CD4-positive, alpha-beta memory T cell (primary cell): ENCODE measurements at regions not wholly inside any gene's neighbourhood (a gene's known extent, or its start where the extent isn't known, plus 50 kb on each side); places are given as distances from the start of the nearest gene placed in this dataset.
"Not testable (repeated sequence)": the region's sequence is repeated elsewhere in the genome, so short reads cannot be mapped to it uniquely, and the experiment has no call there.

Experiments used
- CTCF ChIA-PET: fragments of 350-600 bp; sonication (Branson Sonifier 250); formaldehyde crosslinking; loops from one replicate; lab custom pipeline; 2021; ENCODE audit warnings: inconsistent platforms; ENCODE audit not compliant: partially characterized antibody; lab: Charles Lee
- POLR2A ChIA-PET: fragments of 350-600 bp; sonication (Branson Sonifier 250); formaldehyde crosslinking; loops from one replicate; lab custom pipeline; 2021; ENCODE audit not compliant: partially characterized antibody; lab: Charles Lee
- DNase-seq, 5 donors: peaks; one replicate each; pipeline versions ENCODE4 v3.0.0 to v3.0.0-alpha.2; 2020 to 2022; ENCODE audit warnings: mixed read lengths in 1 of 5
- H3K27ac ChIP-seq: one replicate; pipeline ENCODE4 v1.7.0; 2013; ENCODE audit warnings: low read depth, low read length
- H3K27me3 ChIP-seq: 2 replicates; pipeline ENCODE4 v1.7.0; 2013; ENCODE audit warnings: mild to moderate bottlenecking, low read length, moderate library complexity; ENCODE audit not compliant: insufficient read depth
- H3K36me3 ChIP-seq: 2 replicates; pipeline ENCODE4 v1.7.0; 2013; ENCODE audit warnings: mild to moderate bottlenecking, low read length, moderate library complexity; ENCODE audit not compliant: insufficient read depth
- H3K4me1 ChIP-seq: 2 replicates; pipeline ENCODE4 v1.7.0; 2013; ENCODE audit warnings: mild to moderate bottlenecking, low read length, moderate library complexity; ENCODE audit not compliant: insufficient read depth
- H3K4me3 ChIP-seq, 2 donors: one replicate each; pipeline ENCODE4 v1.7.0; 2013; ENCODE audit warnings: low read length in 2 of 2, mild to moderate bottlenecking in 1 of 2
- H3K9me3 ChIP-seq, 2 donors: one replicate each; pipeline ENCODE4 v1.7.0; 2013; ENCODE audit warnings: low read length in 2 of 2, control low read depth in 1 of 2; ENCODE audit not compliant: control insufficient read depth in 1 of 2
- H3K27ac Mint-ChIP-seq, 7 donors: one replicate each; pipeline ENCODE4 v1.8.0; 2020 to 2021; ENCODE audit warnings: mixed read lengths in 7 of 7, mild to moderate bottlenecking in 6 of 7, inconsistent platforms in 3 of 7, moderate library complexity in 3 of 7
- H3K27me3 Mint-ChIP-seq, 2 donors: one replicate each; pipeline ENCODE4 v1.8.0; 2020 to 2021; ENCODE audit warnings: mixed read lengths in 2 of 2
- H3K36me3 Mint-ChIP-seq, 2 donors: one replicate each; pipeline ENCODE4 v1.8.0; 2020 to 2021; ENCODE audit warnings: mixed read lengths in 2 of 2, inconsistent platforms in 1 of 2, mild to moderate bottlenecking in 1 of 2
- H3K4me1 Mint-ChIP-seq, 4 donors: one replicate each; pipeline ENCODE4 v1.8.0; 2020 to 2021; ENCODE audit warnings: mixed read lengths in 4 of 4, mild to moderate bottlenecking in 1 of 4
- H3K4me3 Mint-ChIP-seq, 8 donors: one replicate each; pipeline ENCODE4 v1.8.0; 2020 to 2021; ENCODE audit warnings: mixed read lengths in 8 of 8, mild to moderate bottlenecking in 7 of 8, moderate library complexity in 6 of 8, inconsistent platforms in 3 of 8
- H3K9me3 Mint-ChIP-seq, 8 donors: one replicate each; pipeline ENCODE4 v1.8.0; 2020 to 2021; ENCODE audit warnings: mixed read lengths in 8 of 8, mild to moderate bottlenecking in 5 of 8, inconsistent platforms in 3 of 8, moderate library complexity in 1 of 8
- intact Hi-C: fragments of 100-400 bp; cut with micrococcal nuclease; formaldehyde crosslinking; loops from one replicate; pipeline ENCODE4 v1.15.1; 2023

GRCh38 chr6:164344801-164345291 is 930.3 kb downstream of the QKI start:
- Mint-ChIP-seq H3K36me3 (no peaks in the 10 kb centered on the region), H3K27me3 (no peaks in the 10 kb centered on the region), H3K9me3 (peaks cover 0 to 14% (median 0%) of the 10 kb centered on the region in 8 donors), H3K4me1 (no peaks in the 10 kb centered on the region), H3K27ac (no peak overlapping the region), H3K4me3 (no peak overlapping the region)
- no peak for DNase-seq
- Histone ChIP-seq H3K9me3 (no peaks in the 10 kb centered on the region), H3K4me1 (no peaks in the 10 kb centered on the region), H3K4me3 (no peak overlapping the region), H3K36me3 (no peaks in the 10 kb centered on the region), H3K27ac (no peak overlapping the region), H3K27me3 (no peaks in the 10 kb centered on the region)
- ChIA-PET POLR2A (no interaction called here), CTCF (no interaction called here)
- intact Hi-C loops, result no loop called here

DNA sequence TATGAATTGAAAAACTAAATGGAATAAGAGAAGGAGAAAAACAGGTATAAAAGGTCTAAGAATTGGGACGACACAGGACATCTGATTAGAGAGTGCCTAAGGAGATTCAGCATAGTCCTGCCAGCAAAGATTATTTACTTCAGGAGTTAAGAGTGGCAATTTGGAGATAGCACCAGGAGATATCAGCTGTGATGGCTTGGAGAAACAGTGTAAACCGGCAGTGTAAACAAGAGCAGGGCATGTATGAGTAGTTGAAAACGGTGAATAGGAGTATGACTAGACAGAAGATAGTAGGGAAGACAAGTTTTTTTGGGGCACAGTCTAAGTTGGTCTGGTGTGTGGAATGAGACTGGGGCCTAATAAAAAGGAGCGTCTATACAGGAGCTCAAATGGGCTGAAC is 924.9 kb downstream of the QKI start:
- H3K27me3 ChIP-seq, H3K4me3 Mint-ChIP-seq, H3K4me1 ChIP-seq, intact Hi-C loops, CTCF ChIA-PET, H3K27ac ChIP-seq, H3K4me3 ChIP-seq, H3K27ac Mint-ChIP-seq, H3K27me3 Mint-ChIP-seq, DNase-seq, H3K36me3 Mint-ChIP-seq, H3K4me1 Mint-ChIP-seq, H3K9me3 ChIP-seq, POLR2A ChIA-PET, H3K36me3 ChIP-seq: not testable (repeated sequence)
- peaks cover 0 to 14% (median 0%) of the 10 kb centered on the region in 8 donors for H3K9me3 Mint-ChIP-seq

DNA sequence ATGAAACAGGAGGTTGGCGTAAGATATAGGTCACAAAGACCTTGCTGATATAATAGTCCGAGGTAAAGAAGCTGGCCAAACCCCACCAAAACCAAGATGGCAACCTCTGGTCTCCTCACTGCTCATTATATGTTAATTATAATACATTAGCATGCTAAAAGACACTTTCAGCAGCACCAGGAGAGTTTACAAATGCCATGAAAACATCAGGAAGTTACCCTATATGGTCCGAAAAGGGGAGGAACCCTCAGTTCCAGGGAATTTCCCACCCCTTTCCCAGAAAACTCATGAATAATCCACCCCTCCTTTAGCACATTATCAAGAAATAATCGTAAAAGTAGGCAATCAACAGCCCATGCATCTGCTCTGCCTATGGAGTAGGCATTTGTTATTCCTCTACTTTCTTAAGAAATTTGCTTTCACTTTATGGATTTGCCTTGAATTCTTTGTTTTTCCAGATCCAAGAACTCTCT is 923.4 kb downstream of the QKI start:
- Mint-ChIP-seq H3K36me3 (no peaks in the 10 kb centered on the region), H3K4me1 (no peaks in the 10 kb centered on the region), H3K27me3 (no peaks in the 10 kb centered on the region), H3K4me3 (no peak overlapping the region), H3K27ac (no peak overlapping the region), H3K9me3 (peaks cover 0 to 8% (median 0%) of the 10 kb centered on the region in 8 donors)
- DNase-seq, result no peak
- Histone ChIP-seq H3K4me1 (no peaks in the 10 kb centered on the region), H3K27ac (no peak overlapping the region), H3K4me3 (no peak overlapping the region), H3K36me3 (no peaks in the 10 kb centered on the region), H3K27me3 (no peaks in the 10 kb centered on the region), H3K9me3 (no peaks in the 10 kb centered on the region)
- intact Hi-C loops, result no loop called here
- CTCF ChIA-PET, result no interaction called here
- POLR2A ChIA-PET, result no interaction called here

DNA sequence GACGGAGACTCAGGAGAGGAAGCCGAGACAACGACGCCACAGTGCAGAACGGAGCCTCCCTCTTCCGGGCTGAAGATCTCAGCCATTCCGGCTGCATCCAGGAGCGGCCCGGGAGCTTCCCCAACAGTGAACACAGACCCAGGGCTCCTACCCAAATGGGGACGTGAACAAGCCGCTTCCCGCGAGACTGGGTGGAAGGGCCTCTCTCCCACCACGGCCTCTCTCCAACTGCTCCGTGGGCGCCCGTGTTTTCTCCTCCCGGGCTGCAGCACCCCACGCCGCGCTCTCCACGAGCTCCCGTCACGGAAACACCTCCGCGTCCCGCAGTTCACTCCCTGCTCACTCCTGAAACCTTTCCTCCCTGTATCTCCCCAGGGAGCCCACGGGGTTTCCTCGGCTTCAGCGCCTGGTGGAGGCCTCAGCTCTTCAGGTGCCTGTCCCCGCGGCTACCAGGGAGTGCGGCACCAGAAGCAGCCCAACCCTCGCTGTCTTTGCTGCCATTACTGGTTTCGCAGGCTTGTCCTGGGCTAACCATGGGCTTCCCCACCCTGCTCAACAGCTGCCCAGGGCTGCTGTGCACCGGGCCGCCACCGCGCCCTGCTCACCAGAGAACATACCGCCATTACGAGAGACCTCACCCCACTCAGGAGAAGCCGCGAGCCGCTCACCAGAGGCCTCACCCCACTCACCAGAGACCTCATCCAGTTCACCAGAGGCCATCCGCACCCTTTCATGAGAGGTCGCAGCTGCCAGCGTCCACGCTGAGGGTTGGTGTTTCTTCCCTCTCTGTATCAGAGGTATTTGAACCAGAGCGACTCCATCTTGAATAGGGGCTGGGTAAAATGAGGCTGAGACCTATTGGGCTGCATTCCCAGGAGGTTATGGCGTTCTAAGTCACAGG is 922.8 kb downstream of the QKI start:
- H3K27ac Mint-ChIP-seq, result no peak overlapping the region
- DNase-seq, result no peak
- Histone ChIP-seq H3K27ac (no peak overlapping the region), H3K4me3 (no peak overlapping the region), H3K36me3 (no peaks in the 10 kb centered on the region), H3K4me1 (no peaks in the 10 kb centered on the region), H3K27me3 (no peaks in the 10 kb centered on the region), H3K9me3 (no peaks in the 10 kb centered on the region)
- H3K36me3 Mint-ChIP-seq, result no peaks in the 10 kb centered on the region
- H3K4me3 Mint-ChIP-seq, result no peak overlapping the region
- no peaks in the 10 kb centered on the region for H3K27me3 Mint-ChIP-seq
- no peaks in the 10 kb centered on the region for H3K4me1 Mint-ChIP-seq
- intact Hi-C loops, result no loop called here
- peaks cover 0 to 3% (median 0%) of the 10 kb centered on the region in 8 donors for H3K9me3 Mint-ChIP-seq
- ChIA-PET POLR2A (no interaction called here), CTCF (no interaction called here)

DNA sequence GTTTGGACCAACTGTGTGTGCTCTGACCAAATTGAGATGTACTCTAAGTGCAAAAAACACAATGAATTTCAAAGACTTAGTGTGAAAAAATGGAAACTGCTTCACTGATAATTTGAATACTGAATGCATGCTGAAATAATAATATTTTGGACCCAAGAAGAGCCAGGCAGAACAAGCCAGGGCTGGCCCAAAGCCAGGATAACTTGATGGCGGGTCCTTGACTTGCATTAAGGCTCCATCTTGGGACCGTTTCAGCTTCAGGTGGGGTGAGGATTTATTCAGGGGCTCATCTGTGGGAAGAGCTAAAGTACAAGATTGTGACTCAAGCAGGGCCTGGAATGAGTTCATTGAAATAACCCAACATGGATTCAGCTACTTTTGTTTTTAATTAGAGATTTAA is 921.9 kb downstream of the QKI start:
- Mint-ChIP-seq H3K4me3 (no peak overlapping the region), H3K36me3 (no peaks in the 10 kb centered on the region), H3K27me3 (no peaks in the 10 kb centered on the region), H3K4me1 (no peaks in the 10 kb centered on the region), H3K9me3 (peaks cover 0 to 2% (median 0%) of the 10 kb centered on the region in 8 donors), H3K27ac (no peak overlapping the region)
- H3K27ac ChIP-seq, result no peak overlapping the region
- no peak for DNase-seq
- no peak overlapping the region for H3K4me3 ChIP-seq
- H3K27me3 ChIP-seq, result no peaks in the 10 kb centered on the region
- ChIA-PET POLR2A (no interaction called here), CTCF (no interaction called here)
- no peaks in the 10 kb centered on the region for H3K9me3 ChIP-seq
- H3K36me3 ChIP-seq, result no peaks in the 10 kb centered on the region
- H3K4me1 ChIP-seq, result no peaks in the 10 kb centered on the region
- intact Hi-C loops, result no loop called here

- Histone ChIP-seq H3K27ac (no peak overlapping the region), H3K27me3 (no peaks in the 10 kb centered on the region), H3K9me3 (no peaks in the 10 kb centered on the region), H3K4me1 (no peaks in the 10 kb centered on the region), H3K4me3 (no peak overlapping the region), H3K36me3 (no peaks in the 10 kb centered on the region)
- Mint-ChIP-seq H3K9me3 (no peaks in the 10 kb centered on the region), H3K4me1 (no peaks in the 10 kb centered on the region), H3K27me3 (no peaks in the 10 kb centered on the region), H3K36me3 (no peaks in the 10 kb centered on the region), H3K4me3 (no peak overlapping the region), H3K27ac (no peak overlapping the region)
- no peak for DNase-seq
- intact Hi-C loops, result no loop called here
- ChIA-PET POLR2A (no interaction called here), CTCF (no interaction called here)
Observed at GRCh38 chr6:164331026-164331425, 916.5 kb downstream of the QKI start.

GRCh38 chr6:164325168-164325567 is 910.6 kb downstream of the QKI start:
- H3K4me1 Mint-ChIP-seq, result no peaks in the 10 kb centered on the region
- H3K36me3 ChIP-seq, result no peaks in the 10 kb centered on the region
- H3K36me3 Mint-ChIP-seq, result no peaks in the 10 kb centered on the region
- H3K27ac Mint-ChIP-seq, result no peak overlapping the region
- no peaks in the 10 kb centered on the region for H3K27me3 ChIP-seq
- peaks cover 0 to 7% (median 0%) of the 10 kb centered on the region in 8 donors for H3K9me3 Mint-ChIP-seq
- no peaks in the 10 kb centered on the region for H3K27me3 Mint-ChIP-seq
- DNase-seq, result no peak
- no peak overlapping the region for H3K4me3 Mint-ChIP-seq
- ChIA-PET POLR2A (no interaction called here), CTCF (no interaction called here)
- H3K9me3 ChIP-seq, result no peaks in the 10 kb centered on the region
- H3K4me1 ChIP-seq, result no peaks in the 10 kb centered on the region
- no peak overlapping the region for H3K27ac ChIP-seq
- H3K4me3 ChIP-seq, result no peak overlapping the region
- intact Hi-C loops, result no loop called here
